ENCODE measurements at regions not wholly inside any gene's neighbourhood (a gene's known extent, or its start where the extent isn't known, plus 50 kb on each side); places are given as distances from the start of the nearest gene placed in this dataset.

DNA sequence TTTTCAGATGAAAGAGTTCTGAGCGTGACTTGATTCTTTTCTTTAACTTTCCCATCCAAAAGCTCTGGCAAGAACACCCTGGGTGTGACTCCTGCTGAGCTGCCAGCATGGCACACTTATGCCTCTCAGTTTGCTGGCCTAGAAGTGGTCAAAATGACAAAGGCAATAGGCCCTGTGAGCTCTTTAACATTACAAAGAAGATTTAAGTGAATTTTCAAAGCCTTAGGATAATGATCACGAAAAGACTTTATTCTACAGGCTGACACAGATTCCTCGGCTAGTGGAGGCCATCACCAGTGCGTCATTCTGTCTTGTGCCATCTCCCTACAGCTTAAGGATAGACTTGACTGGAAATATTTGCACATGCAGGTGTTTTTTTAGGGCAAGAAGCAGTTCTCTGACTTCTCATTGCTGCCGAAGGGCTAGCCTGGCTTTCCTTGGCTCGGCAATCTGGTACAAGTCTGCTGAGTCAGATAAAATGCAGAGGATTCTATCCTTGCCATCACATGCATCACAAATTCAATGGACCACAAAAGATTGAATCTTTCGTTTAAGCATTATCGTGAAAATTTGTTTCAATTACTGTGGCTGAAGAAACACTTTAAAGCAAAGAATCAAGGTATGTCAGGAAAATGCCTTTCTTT lies 311.5 kb downstream of the COX7C start:
- DNase-seq (ENCODE audit: low read depth in 2 of 2), result no peak
- TF ChIP-seq CTCF (IDR thresholded peaks at IDR 0.05; ENCODE audit: low read depth, low read length), result no peak
- no peak overlapping the region for H3K4me3 ChIP-seq (replicated peaks in 1 of 2; ENCODE audit: low read depth in 2 of 2, low read length in 2 of 2)

GRCh38 chr5:86951761-86952160 lies 315.9 kb upstream of the RASA1 start:
- no peak for TF ChIP-seq CTCF (IDR thresholded peaks at IDR 0.05; ENCODE audit: low read depth, low read length)
- no peak for DNase-seq (ENCODE audit: low read depth in 2 of 2)
- no peak overlapping the region for H3K4me3 ChIP-seq (replicated peaks in 1 of 2; ENCODE audit: low read depth in 2 of 2, low read length in 2 of 2)

GRCh38 chr5:86964889-86965288 lies 302.8 kb upstream of the RASA1 start:
- TF ChIP-seq CTCF (IDR thresholded peaks at IDR 0.05; ENCODE audit: low read depth, low read length), result no peak
- DNase-seq (ENCODE audit: low read depth in 2 of 2), result no peak
- no peak overlapping the region for H3K4me3 ChIP-seq (replicated peaks in 1 of 2; ENCODE audit: low read depth in 2 of 2, low read length in 2 of 2)

- peak; percentile 75 to 79 for DNase-seq (ENCODE audit: low read depth in 2 of 2)
- peak; percentile 24 for TF ChIP-seq CTCF (IDR thresholded peaks at IDR 0.05; ENCODE audit: low read depth, low read length)
- H3K4me3 ChIP-seq (replicated peaks in 1 of 2; ENCODE audit: low read depth in 2 of 2, low read length in 2 of 2), result no peak overlapping the region
Observed at GRCh38 chr5:86968301-86968753, 299.4 kb upstream of the RASA1 start.

DNA sequence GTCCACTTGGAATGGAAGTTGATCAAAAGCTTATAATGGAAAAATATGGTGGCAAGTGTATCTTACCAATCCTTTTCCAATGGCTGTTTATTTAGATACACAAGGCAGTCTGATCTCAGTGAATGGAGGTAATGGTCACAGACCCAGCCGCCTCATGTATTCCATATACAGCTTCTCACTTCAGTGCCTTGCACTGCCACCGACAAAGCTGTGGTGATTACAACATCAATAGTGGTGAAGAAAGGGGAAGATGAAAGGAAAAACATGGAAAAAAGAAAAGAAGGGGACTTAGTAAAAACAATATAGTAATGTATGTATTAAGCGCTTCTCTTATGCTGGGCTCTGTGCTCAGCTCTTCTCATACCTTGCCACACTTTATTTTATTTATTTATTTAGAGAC lies 297.3 kb upstream of the RASA1 start:
- DNase-seq (ENCODE audit: low read depth in 2 of 2), result no peak
- no peak for TF ChIP-seq CTCF (IDR thresholded peaks at IDR 0.05; ENCODE audit: low read depth, low read length)
- H3K4me3 ChIP-seq (replicated peaks in 1 of 2; ENCODE audit: low read depth in 2 of 2, low read length in 2 of 2), result no peak overlapping the region

- TF ChIP-seq CTCF (IDR thresholded peaks at IDR 0.05; ENCODE audit: low read depth, low read length), result peak; percentile 22
- no peak overlapping the region for H3K4me3 ChIP-seq (replicated peaks in 1 of 2; ENCODE audit: low read depth in 2 of 2, low read length in 2 of 2)
- DNase-seq (ENCODE audit: low read depth in 2 of 2), result peak; percentile 42 to 54
Observed at GRCh38 chr5:86971034-86971571, 296.6 kb upstream of the RASA1 start.

GRCh38 chr5:86974955-86975354 lies 292.7 kb upstream of the RASA1 start:
- H3K4me3 ChIP-seq (replicated peaks in 1 of 2; ENCODE audit: low read depth in 2 of 2, low read length in 2 of 2), result no peak overlapping the region
- TF ChIP-seq CTCF (IDR thresholded peaks at IDR 0.05; ENCODE audit: low read depth, low read length), result no peak
- DNase-seq (ENCODE audit: low read depth in 2 of 2), result peak; percentile 8 to 26

Measured in cardiac fibroblast (primary cell).